ENCODE measurements at regions not wholly inside any gene's neighbourhood (a gene's known extent, or its start where the extent isn't known, plus 50 kb on each side); places are given as distances from the start of the nearest gene placed in this dataset.

- no peak for DNase-seq (ENCODE audit: low read depth)
Measured at GRCh38 chr10:71045204-71045809, 156.9 kb upstream of the PCBD1 start.

DNA sequence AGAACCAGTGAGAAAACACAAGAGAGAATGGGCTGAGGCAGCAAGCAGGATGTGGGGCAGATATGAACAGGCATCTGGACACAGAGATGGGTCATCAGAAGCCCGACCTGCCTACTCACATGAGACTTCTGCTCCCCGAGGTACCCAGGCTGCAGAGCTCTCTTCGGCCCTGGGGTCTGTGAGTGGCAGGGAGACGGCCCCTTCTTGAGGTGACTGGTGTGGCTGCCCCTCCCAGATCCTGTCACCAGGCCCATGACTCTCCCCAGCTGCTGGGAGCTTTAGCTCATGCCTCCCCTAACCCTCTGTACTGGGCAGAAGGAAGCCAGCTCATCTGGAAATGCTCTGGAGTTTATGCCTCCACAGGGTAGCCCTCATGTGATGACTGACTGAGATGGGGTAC is 157.6 kb upstream of the PCBD1 start:
- no peak for DNase-seq (ENCODE audit: low read depth)

DNA sequence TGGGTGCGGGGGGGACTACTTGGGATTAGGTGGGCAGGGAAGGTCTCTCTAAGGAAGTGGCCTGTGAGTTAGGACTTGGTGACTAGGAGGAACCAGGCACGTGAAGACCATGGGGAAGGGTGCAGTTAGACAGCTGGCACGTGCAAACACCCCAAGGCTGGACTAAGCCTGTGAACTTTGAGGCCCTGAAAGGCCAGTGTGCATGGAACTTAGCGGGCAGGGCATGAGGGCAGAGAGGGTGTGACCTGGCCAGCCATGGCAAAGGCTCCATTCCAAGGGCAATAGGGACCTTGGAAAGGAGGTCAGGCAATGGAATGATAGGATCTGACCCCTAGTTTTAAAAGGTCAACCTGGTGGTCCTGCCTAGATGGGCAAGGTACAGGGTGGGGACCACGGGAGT is 158.4 kb upstream of the PCBD1 start:
- no peak for DNase-seq (ENCODE audit: low read depth)

DNA sequence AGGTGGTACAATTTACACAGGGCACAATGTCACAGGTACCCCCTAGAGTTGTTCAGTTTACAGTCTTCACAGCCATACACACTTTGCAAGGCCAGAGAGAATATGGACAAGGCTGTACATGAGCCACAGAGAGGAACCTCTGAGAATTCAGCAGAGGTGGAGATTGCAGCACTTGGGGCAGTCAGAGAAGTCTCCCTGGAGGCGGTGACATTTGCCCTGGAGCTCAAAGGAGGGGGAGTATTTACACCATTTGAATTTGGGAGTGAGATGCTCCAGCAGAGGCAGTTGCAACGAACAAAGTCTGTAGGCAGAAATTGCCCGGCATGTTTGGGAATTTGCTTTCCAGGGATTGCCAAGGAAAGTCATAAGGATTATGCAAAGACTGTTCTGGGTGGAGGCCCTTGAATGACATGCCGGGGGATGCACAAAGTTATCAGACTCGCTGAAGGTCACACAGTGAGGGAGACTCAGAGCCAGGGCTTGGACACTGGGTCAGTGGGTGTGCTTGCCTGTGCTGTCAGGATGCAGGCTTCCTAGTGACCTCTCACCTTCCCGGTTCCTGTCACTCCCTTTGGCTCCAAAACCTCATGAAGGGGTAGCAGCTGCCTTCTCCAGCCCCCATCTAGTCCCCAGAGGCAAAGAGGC is 160.7 kb upstream of the PCBD1 start:
- DNase-seq (ENCODE audit: low read depth) = no peak

DNA sequence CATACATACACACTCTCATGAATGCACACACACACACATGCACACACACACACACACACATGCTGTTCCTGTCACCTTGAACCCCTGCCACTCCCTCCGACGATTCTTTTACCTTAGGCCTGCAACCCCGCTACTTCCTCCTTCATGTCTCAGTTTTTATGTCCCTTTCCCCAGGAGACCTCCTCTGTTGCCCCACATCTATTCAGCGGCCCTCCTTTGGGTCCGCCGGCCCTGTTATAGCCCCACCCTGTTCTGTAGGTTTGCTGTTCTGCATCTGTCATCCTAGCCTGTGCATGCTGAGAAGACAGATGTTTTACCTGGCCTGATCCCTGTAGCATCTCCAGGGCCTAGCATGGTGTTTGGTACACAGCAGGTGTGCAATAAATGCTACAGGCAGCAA is 161.6 kb upstream of the PCBD1 start:
- DNase-seq (ENCODE audit: low read depth) = no peak

DNA sequence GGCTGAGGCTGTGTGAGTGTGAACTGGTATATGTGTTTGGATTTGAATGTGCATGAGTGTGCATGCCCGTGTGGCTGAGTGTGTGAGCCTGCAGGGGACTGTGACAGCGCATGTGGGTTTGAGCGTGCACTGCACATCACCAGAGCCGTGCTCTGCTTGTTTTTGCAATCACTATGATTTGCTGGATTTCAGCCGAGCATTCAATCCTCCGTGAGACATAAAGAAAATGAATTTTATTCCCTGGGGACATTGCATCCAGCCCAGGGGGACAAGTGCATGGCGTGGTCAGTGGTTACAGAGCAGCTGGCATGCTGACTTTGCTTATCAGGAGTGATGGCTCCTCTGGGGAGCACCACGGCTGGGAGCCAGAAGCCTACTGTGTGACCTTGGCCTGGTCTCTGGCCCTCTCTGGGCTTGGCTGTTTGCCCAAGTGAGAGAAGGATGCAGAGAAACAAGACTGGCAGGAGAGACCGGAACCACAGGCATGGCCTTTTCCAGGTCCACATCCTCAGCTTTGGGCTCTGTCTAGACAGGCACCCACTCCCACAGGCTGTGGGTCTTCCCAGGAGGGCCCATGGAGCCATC is 160.2 kb upstream of the UNC5B start:
- DNase-seq (ENCODE audit: low read depth) = no peak

GRCh38 chr10:71052708-71053107 is 159.7 kb upstream of the UNC5B start:
- no peak for DNase-seq (ENCODE audit: low read depth)

DNA sequence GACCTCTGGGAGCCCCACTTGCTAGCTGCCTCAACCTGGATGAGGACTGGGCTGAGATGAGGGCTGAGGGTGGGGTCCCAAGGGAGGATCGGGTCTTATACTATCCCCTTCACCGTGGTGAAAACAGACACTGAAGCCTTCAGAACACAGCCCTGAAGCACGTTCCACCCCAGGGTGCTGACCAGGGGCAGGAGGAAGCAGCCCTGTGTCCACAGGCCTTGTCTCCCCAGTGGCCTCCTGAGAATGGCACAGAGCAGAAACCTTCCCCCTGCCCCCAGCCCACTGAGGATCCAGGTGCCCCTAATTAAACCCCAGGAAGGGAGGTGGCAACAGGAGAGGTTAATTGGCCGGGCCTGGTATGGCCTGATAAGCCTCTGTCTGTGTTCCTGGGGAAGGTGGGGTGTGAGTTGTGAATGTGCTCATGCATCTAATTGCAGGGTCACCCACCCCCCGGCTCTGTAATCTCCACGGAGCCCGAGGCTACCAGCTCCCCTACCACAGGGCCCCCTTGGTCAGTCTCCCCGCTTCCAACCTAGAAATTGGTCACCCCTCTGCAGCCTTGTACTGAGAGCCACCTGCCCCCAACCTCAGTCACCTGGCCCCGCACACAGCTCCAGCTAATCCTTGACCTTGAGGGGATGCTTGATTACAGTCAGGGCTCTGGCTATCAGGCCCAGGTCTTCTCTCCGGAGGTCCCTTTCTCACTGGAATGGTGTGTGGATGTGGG is 159.0 kb upstream of the UNC5B start:
- no peak for DNase-seq (ENCODE audit: low read depth)

- no peak for DNase-seq (ENCODE audit: low read depth)
Measured at GRCh38 chr10:71058308-71058707, 154.1 kb upstream of the UNC5B start.

DNA sequence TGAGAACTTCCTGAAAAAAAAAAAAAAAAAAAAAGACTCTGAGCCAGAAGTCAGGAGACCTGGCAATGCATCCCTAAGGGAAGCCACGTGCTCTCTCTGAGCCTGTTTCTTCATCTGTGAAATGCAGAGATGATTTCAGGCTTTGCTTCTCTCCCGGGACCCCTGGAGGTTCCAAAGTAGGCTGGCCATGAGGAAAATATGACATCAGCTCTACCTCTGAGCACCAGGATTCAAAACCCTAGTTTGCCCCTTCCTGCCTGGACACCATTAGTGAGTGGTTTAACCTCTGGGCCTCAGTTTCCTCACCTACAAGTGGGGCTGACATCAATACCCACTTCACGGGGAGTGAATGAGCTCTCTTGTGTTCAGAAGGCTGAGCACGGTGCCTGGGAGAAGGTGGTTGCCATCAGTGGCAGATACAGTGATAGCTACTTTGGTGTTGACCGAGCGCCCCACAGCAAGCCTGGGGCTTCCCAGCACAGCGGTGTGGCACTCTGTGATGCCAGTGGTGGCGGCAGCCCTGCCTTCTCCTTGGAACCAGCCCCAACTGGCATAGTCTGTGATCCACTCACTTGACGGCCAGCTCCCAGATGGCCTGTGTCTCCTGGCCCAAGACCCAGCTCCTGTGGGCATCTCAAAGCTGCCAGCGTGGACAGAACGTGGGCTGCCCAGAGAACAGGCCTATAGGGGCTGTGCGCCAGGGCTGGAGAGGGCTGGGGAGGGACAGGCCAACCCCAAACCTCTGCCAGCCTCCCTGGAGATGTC is 153.1 kb upstream of the UNC5B start:
- no peak for DNase-seq (ENCODE audit: low read depth)

GRCh38 chr10:71059943-71060342 is 152.4 kb upstream of the UNC5B start:
- no peak for DNase-seq (ENCODE audit: low read depth)

DNA sequence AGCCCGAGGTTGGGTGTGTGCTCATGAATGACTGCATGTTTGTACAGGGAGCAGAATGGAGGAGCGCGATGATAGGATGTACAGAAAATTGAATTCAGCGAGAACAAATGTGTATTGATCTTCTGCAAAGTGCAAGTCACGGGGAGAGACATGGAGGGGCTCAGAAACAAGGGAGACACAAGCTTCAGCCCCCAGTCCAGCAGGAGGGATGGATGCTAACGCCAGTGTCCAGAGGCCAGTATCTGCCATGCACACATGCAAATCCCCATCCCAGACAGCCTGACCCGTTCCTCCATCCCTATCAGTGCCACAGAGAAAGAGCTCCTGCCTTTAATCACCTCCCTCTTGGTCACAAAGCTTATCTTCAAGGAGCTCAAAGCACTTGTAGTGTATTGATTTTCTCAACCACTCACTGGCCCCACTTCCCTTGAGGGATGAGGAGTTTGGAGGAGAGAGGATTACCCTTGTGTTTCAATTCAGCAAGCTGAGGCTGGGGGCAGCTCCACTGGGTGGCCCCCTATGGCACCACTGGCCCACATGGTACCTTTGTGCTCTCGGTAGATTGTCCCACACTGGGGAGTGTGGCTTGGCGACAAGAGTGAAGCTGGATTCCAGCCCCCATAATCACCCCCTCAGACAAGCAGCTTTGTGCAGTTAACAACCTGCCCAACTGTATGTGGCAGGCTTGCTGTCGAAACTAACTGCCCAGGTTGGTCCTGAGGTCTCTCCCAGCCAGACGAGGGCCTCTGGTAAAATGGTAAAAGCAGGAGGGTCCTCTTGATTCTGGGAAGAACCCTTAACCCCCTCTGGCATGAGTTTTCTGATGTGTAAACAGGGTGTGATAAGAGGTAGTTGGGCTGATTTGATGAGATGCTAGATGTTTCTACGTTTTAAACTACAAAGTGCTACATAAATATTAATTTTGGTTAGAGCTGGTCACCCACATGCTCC is 151.6 kb upstream of the UNC5B start:
- DNase-seq (ENCODE audit: low read depth) = no peak

DNA sequence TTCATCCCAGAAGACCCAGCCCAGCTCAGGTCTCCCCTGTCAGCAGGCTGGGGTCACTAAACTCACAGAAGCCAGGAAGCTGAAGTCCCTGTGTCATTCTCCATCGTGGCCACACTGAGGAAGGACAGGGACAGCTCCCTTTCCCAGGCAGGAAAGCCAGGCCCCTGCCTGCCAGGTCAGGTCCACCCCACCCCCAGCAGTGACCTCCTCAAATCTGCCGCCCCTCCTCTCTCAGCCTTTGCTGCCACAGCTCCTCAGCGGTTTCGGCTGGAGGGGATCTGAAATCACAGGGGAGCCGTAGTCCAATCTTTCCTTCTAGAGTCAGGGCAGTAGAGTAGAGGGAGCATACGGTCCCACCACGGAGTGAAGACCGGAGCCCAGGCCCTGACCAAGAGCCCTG is 150.9 kb upstream of the UNC5B start:
- no peak for DNase-seq (ENCODE audit: low read depth)

DNA sequence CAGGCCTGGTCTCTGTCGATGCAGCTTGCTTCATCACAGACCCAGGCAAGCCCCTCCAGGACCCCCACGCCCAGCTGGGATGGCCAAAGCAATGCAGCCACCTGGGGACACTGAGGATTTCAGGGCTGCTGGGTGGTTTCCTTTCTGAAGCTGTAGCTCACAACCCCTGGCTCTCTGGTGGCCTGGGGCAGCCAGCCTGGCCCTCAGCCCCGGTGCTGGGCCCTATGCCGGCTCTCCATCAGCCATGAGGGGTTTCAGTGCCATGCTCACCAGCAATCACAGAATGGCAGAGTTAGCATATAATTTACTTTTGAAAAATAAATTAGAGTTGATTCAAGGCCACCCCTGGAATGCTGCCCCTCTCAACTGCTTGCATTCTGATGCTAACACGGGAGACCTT is 150.2 kb upstream of the UNC5B start:
- no peak for DNase-seq (ENCODE audit: low read depth)

DNA sequence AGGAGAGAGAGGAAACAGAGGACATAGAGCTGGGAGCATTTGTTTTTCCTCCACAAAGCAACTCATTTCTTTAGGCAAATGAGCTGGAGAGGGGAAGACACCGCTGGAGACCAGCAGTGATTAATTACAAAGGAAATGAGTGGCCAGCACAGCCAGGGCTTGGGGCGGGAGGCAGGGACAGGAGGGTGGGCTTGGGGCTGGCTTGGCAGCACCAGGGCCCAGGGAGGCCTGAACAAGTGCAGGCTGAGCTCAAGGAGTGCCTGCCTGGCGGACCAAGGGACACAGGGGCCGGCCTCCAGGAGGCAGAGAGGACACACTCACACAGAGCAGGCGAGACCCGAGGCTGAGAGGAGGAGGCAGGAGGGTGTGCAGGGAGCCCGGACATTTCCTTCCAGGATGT is 149.0 kb upstream of the UNC5B start:
- no peak for DNase-seq (ENCODE audit: low read depth)

GRCh38 chr10:71064413-71065118 is 147.8 kb upstream of the UNC5B start:
- no peak for DNase-seq (ENCODE audit: low read depth)

GRCh38 chr10:71065659-71066058 is 146.7 kb upstream of the UNC5B start:
- DNase-seq (ENCODE audit: low read depth) = no peak

GRCh38 chr10:71066600-71066999 is 145.8 kb upstream of the UNC5B start:
- no peak for DNase-seq (ENCODE audit: low read depth)

- DNase-seq (ENCODE audit: low read depth) = no peak
Measured at GRCh38 chr10:71067098-71067740, 145.2 kb upstream of the UNC5B start.

DNA sequence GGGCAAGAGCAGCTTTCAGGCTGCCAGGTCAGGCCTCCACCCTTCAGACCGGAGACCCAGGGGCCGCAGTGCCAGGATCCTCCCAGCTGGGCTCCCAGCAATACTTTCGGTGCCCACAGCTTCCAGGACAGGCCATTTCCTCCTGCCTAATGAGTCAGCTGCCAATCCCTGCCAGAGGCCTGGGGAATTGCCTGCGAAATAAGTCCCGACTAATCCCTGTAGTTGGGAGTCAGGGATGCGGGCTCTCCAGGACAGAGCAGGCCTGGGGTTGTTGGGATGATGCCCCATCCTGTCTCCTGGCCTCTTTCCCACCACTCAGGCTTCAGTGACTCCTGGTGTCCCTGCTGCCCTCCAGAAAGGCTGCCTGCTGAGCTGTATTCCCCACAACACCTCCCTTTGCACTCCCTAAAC is 143.5 kb upstream of the UNC5B start:
- DNase-seq (ENCODE audit: low read depth) = no peak

Data from fibroblast of the conjunctiva (primary cell).